Astrocyte (in vitro differentiated cells and primary cell): ENCODE measurements at regions not wholly inside any gene's neighbourhood (a gene's known extent, or its start where the extent isn't known, plus 50 kb on each side); places are given as distances from the start of the nearest gene placed in this dataset.

ENCODE experiments used
- DNase-seq: peaks from one replicate; pipeline ENCODE4 v3.0.0-alpha.2; 2010; ENCODE audit warnings: low read depth
- FAIRE-seq: peaks from 2 replicates; lab custom pipeline; 2011; peaks lifted over from hg19 to GRCh38; lab: Jason Lieb, UNC
- H2AFZ ChIP-seq: 2 replicates; pipeline ENCODE4 v1.6.0; 2012; ENCODE audit warnings: low read depth, low read length, inconsistent platforms
- H3K27ac ChIP-seq: 2 replicates; pipeline ENCODE4 v1.5.1; 2011; ENCODE audit warnings: low read depth, low read length, inconsistent platforms
- H3K27me3 ChIP-seq: 2 replicates; pipeline ENCODE4 v1.6.0; 2011; ENCODE audit warnings: low read length, inconsistent platforms; ENCODE audit not compliant: insufficient read depth
- H3K36me3 ChIP-seq: 2 replicates; pipeline ENCODE4 v1.5.1; 2011; ENCODE audit warnings: low read length, inconsistent platforms; ENCODE audit not compliant: insufficient read depth
- H3K4me1 ChIP-seq: 2 replicates; pipeline ENCODE4 v1.5.1; 2011; ENCODE audit warnings: low read length, inconsistent platforms; ENCODE audit not compliant: insufficient read depth
- H3K4me2 ChIP-seq: 2 replicates; pipeline ENCODE4 v1.6.0; 2012; ENCODE audit warnings: low read length, inconsistent platforms
- H3K4me3 ChIP-seq: 2 replicates; pipeline ENCODE4 v1.5.1; 2011; ENCODE audit warnings: low read depth, mild to moderate bottlenecking, low read length, inconsistent platforms; ENCODE audit not compliant: insufficient read depth
- H3K79me2 ChIP-seq: 2 replicates; pipeline ENCODE4 v1.6.0; 2012; ENCODE audit warnings: mild to moderate bottlenecking, low read length, inconsistent platforms; ENCODE audit not compliant: insufficient read depth
- H3K9ac ChIP-seq: 2 replicates; pipeline ENCODE4 v1.6.0; 2012; ENCODE audit warnings: mild to moderate bottlenecking, low read length, inconsistent platforms
- H3K9me3 ChIP-seq: 2 replicates; pipeline ENCODE4 v1.5.1; 2012; ENCODE audit warnings: low read depth, mild to moderate bottlenecking, low read length, inconsistent platforms; ENCODE audit not compliant: insufficient read depth
- H4K20me1 ChIP-seq: 2 replicates; pipeline ENCODE4 v1.6.0; 2012; ENCODE audit warnings: low read length, inconsistent platforms; ENCODE audit not compliant: insufficient read depth
- H3K27ac Mint-ChIP-seq: one replicate; pipeline ENCODE4 v1.8.0; 2021; ENCODE audit warnings: mild to moderate bottlenecking, mixed read lengths; ENCODE audit not compliant: unreplicated experiment
- H3K27me3 Mint-ChIP-seq: one replicate; pipeline ENCODE4 v1.8.0; 2021; ENCODE audit warnings: low read depth, mixed read lengths; ENCODE audit not compliant: unreplicated experiment
- H3K36me3 Mint-ChIP-seq: one replicate; pipeline ENCODE4 v1.8.0; 2021; ENCODE audit warnings: low read depth, mixed read lengths; ENCODE audit not compliant: unreplicated experiment
- H3K4me1 Mint-ChIP-seq: one replicate; pipeline ENCODE4 v1.8.0; 2021; ENCODE audit warnings: low read depth, mixed read lengths; ENCODE audit not compliant: unreplicated experiment
- H3K4me3 Mint-ChIP-seq: one replicate; pipeline ENCODE4 v1.8.0; 2021; ENCODE audit warnings: mild to moderate bottlenecking, moderate library complexity, mixed read lengths; ENCODE audit not compliant: unreplicated experiment
- H3K9me3 Mint-ChIP-seq: one replicate; pipeline ENCODE4 v1.8.0; 2021; ENCODE audit warnings: mild to moderate bottlenecking, mixed read lengths; ENCODE audit not compliant: unreplicated experiment
- EZH2 ChIP-seq: IDR thresholded peaks from 2 replicates; pipeline ENCODE4 v1.6.1; 2012; ENCODE audit warnings: mild to moderate bottlenecking, low read length, inconsistent platforms; ENCODE audit not compliant: insufficient read depth
- TF ChIP-seq, protein P1 (sequence below): IDR thresholded peaks from 2 replicates; pipeline ENCODE4 v1.5.1; 2011; ENCODE audit warnings: low read depth, mild to moderate bottlenecking, inconsistent platforms, low read length, moderate library complexity; ENCODE audit not compliant: insufficient read depth

DNA sequence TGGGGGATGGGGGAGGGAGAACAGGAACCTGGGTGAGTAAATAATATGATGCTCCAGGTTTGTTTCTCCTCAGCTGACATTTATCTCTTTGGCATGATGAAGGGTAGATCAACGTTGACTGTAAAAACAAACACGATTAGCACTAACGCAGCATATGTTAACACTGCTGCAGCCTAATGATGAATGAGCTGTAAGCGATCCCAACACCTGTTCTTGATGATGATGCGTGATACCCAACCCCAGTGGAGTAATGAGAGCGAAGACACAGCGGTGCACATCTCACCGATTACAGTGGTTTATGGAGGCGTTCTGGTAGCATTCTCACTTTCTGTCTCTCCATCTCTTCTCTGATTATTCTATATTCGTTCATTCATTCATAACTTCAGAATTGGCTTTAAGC, 640.4 kb downstream of the USP25 start:
- no peak overlapping the region for H2AFZ ChIP-seq
- H3K4me3 Mint-ChIP-seq = no peak overlapping the region
- H3K79me2 ChIP-seq = no peaks in the 10 kb centered on the region
- DNase-seq (no peak), FAIRE-seq (no peak)
- H4K20me1 ChIP-seq = no peaks in the 10 kb centered on the region
- H3K4me2 ChIP-seq = no peak overlapping the region
- H3K4me3 ChIP-seq = no peak overlapping the region
- H3K9me3 ChIP-seq = no peaks in the 10 kb centered on the region
- no peaks in the 10 kb centered on the region for H3K4me1 ChIP-seq
- TF ChIP-seq, protein P1, sequence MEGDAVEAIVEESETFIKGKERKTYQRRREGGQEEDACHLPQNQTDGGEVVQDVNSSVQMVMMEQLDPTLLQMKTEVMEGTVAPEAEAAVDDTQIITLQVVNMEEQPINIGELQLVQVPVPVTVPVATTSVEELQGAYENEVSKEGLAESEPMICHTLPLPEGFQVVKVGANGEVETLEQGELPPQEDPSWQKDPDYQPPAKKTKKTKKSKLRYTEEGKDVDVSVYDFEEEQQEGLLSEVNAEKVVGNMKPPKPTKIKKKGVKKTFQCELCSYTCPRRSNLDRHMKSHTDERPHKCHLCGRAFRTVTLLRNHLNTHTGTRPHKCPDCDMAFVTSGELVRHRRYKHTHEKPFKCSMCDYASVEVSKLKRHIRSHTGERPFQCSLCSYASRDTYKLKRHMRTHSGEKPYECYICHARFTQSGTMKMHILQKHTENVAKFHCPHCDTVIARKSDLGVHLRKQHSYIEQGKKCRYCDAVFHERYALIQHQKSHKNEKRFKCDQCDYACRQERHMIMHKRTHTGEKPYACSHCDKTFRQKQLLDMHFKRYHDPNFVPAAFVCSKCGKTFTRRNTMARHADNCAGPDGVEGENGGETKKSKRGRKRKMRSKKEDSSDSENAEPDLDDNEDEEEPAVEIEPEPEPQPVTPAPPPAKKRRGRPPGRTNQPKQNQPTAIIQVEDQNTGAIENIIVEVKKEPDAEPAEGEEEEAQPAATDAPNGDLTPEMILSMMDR = no peak
- no peak for TF ChIP-seq EZH2
- peaks cover 5% of the 10 kb centered on the region for H3K27me3 Mint-ChIP-seq
- H3K36me3 ChIP-seq = no peaks in the 10 kb centered on the region
- H3K27ac Mint-ChIP-seq = no peak overlapping the region
- H3K9ac ChIP-seq = no peak overlapping the region
- no peaks in the 10 kb centered on the region for H3K9me3 Mint-ChIP-seq
- no peak overlapping the region for H3K27ac ChIP-seq
- no peaks in the 10 kb centered on the region for H3K4me1 Mint-ChIP-seq
- H3K27me3 ChIP-seq = no peaks in the 10 kb centered on the region
- H3K36me3 Mint-ChIP-seq = no peaks in the 10 kb centered on the region

DNA sequence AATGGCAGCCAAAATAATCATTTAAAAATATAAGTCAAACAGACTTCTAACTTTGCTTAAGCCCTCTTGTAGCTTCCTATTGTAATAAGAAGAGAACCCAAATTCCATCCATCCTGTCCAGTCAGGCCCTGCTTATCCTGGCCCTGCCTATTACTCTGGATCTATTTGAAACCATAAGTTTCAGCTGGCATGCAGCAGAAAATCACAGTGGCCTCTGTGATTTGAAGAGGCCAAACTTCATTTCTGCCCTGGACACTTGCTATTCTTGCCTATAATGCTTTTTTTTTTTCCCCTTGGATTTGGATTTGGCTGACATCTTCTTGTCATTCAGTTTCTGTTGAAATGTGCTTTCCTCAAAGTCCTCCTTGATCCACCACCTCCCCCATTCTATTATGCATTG, 642.8 kb downstream of the USP25 start:
- FAIRE-seq (no peak), DNase-seq (no peak)
- Histone ChIP-seq H2AFZ (no peak overlapping the region), H3K9ac (no peak overlapping the region), H4K20me1 (no peaks in the 10 kb centered on the region), H3K27me3 (no peaks in the 10 kb centered on the region), H3K4me2 (no peak overlapping the region), H3K27ac (no peak overlapping the region), H3K9me3 (no peaks in the 10 kb centered on the region), H3K36me3 (no peaks in the 10 kb centered on the region), H3K4me1 (no peaks in the 10 kb centered on the region), H3K4me3 (no peak overlapping the region), H3K79me2 (no peaks in the 10 kb centered on the region)
- TF ChIP-seq, protein P1 = no peak
- no peak for TF ChIP-seq EZH2
- Mint-ChIP-seq H3K4me3 (no peak overlapping the region), H3K36me3 (no peaks in the 10 kb centered on the region), H3K4me1 (peaks cover 10% of the 10 kb centered on the region), H3K27me3 (peaks cover 5% of the 10 kb centered on the region), H3K9me3 (no peaks in the 10 kb centered on the region), H3K27ac (no peak overlapping the region)

DNA sequence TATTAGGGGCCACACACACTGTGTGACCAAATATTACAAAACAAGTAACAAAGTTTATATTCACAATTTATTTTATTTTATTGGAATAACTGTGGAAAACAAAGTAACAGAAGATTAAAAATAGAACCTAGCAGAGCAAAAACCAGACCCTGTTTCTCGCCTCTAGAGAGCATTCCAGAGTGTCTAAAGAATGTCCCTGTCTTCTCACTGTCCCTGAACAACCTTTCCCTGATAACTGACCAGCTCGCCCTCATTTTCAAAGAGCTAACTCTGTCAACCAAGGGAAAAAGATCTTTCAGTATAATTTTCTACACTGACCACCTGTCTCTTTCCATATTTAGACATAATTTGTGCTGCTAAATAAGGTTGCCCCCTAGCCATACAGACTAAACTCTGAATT, 646.9 kb downstream of the USP25 start:
- Histone ChIP-seq H3K36me3 (no peaks in the 10 kb centered on the region), H2AFZ (no peak overlapping the region), H3K27me3 (no peaks in the 10 kb centered on the region), H3K4me1 (no peaks in the 10 kb centered on the region), H3K4me3 (no peak overlapping the region), H3K9me3 (no peaks in the 10 kb centered on the region), H3K4me2 (no peak overlapping the region), H3K79me2 (no peaks in the 10 kb centered on the region), H4K20me1 (no peaks in the 10 kb centered on the region), H3K9ac (no peak overlapping the region), H3K27ac (no peak overlapping the region)
- Mint-ChIP-seq H3K27ac (no peak overlapping the region), H3K36me3 (no peaks in the 10 kb centered on the region), H3K4me3 (no peak overlapping the region), H3K4me1 (peaks cover 10% of the 10 kb centered on the region), H3K9me3 (no peaks in the 10 kb centered on the region), H3K27me3 (peaks cover 5% of the 10 kb centered on the region)
- DNase-seq (no peak), FAIRE-seq (no peak)
- TF ChIP-seq, protein P1 = no peak
- no peak for TF ChIP-seq EZH2
